HG03196 (cell line): ENCODE measurements at regions not wholly inside any gene's neighbourhood (a gene's known extent, or its start where the extent isn't known, plus 50 kb on each side); places are given as distances from the start of the nearest gene placed in this dataset.
A peak's percentile ranks its signal among the peaks of the same experiment; 100 is the strongest.

Experiments used
- ATAC-seq: cut with Tn5 transposase; IDR thresholded peaks from one replicate; pipeline ENCODE4 v1.9.1; 2021; ENCODE audit not compliant: unreplicated experiment

GRCh38 chr14:22478670-22479069 is 110.4 kb downstream of the DAD1 start:
- no peak for ATAC-seq

GRCh38 chr14:22478247-22478646 is 110.8 kb downstream of the DAD1 start:
- no peak for ATAC-seq

GRCh38 chr14:22477569-22478194 is 111.3 kb downstream of the DAD1 start:
- no peak for ATAC-seq

- ATAC-seq: no peak
These were observed 112.1 kb downstream of the DAD1 start for GRCh38 chr14:22476887-22477286.

GRCh38 chr14:22476005-22476751 is 112.8 kb downstream of the DAD1 start:
- ATAC-seq: no peak

GRCh38 chr14:22475381-22475780 is 113.6 kb downstream of the DAD1 start:
- ATAC-seq: no peak

- ATAC-seq: no peak
These were observed 114.2 kb downstream of the DAD1 start for GRCh38 chr14:22474730-22475351.

- ATAC-seq: peak; percentile 44
These were observed 115.8 kb downstream of the DAD1 start for GRCh38 chr14:22472935-22473854.

- no peak for ATAC-seq
These were observed 116.6 kb downstream of the DAD1 start for GRCh38 chr14:22472466-22472865.

GRCh38 chr14:22471545-22472121 is 117.4 kb downstream of the DAD1 start:
- no peak for ATAC-seq

- no peak for ATAC-seq
These were observed 119.3 kb downstream of the DAD1 start for GRCh38 chr14:22469538-22470303.

GRCh38 chr14:22468830-22469229 is 120.2 kb downstream of the DAD1 start:
- ATAC-seq: no peak

- ATAC-seq: no peak
These were observed 122.5 kb downstream of the DAD1 start for GRCh38 chr14:22466491-22466890.

GRCh38 chr14:22465201-22465840 is 123.7 kb downstream of the DAD1 start:
- no peak for ATAC-seq

GRCh38 chr14:22464422-22465142 is 124.4 kb downstream of the DAD1 start:
- ATAC-seq: peak; percentile 82

- ATAC-seq: no peak
These were observed 125.3 kb downstream of the DAD1 start for GRCh38 chr14:22463763-22464173.

GRCh38 chr14:22462923-22463322 is 126.1 kb downstream of the DAD1 start:
- ATAC-seq: no peak

GRCh38 chr14:22460461-22461195 is 128.4 kb downstream of the DAD1 start:
- ATAC-seq: no peak
